ENCODE measurements at regions not wholly inside any gene's neighbourhood (a gene's known extent, or its start where the extent isn't known, plus 50 kb on each side); places are given as distances from the start of the nearest gene placed in this dataset.
"Not testable (repeated sequence)": the region's sequence is repeated elsewhere in the genome, so short reads cannot be mapped to it uniquely, and the experiment has no call there.

DNA sequence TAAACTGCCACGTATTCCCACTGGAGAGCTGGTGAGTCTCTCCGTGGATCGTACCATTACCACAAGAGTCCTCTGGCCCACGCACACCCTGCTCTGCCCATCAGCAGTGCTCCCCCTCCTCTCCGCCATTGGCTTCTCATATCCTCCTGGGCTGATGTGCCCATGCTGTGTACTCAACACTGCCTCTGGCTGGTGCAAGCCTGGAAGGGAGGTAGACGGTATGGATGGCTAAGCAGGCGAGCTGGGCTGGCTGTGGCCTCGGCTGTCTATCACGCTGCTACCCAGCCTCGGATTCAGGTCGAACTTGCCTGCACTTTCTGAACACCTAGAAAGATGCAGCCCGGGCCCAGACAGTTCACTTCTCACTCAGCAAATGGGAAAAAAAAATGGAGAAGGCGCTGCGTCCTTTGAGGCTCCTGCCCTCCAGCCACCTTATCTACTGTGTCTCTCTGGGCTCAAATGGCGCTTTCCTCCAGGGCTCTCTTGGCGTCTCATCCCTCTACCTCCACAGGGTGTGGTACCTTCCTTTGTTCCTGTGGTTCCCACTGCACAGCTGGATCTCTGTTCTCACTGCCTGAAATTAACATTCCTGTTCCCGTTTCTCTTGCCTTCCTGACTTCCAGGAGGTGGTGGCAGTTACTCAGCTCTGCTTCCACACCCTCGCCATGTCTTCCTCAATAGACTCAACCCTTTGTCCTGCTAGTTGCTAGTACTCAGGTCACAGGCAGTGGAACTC is 262.3 kb upstream of the PLGLB1 start:
- H3K27me3 ChIP-seq; H3K27ac ChIP-seq (replicated peaks in 1 of 4); H3K4me3 ChIP-seq; DNase-seq (ENCODE audit: extremely low spot score); H3K9me3 ChIP-seq; H3K4me1 ChIP-seq; intact Hi-C loops (cut with DNase I); H3K36me3 ChIP-seq: not testable (repeated sequence)
- WGBS = 87% methylated on average over 16 of the region's 18 CpGs

DNA sequence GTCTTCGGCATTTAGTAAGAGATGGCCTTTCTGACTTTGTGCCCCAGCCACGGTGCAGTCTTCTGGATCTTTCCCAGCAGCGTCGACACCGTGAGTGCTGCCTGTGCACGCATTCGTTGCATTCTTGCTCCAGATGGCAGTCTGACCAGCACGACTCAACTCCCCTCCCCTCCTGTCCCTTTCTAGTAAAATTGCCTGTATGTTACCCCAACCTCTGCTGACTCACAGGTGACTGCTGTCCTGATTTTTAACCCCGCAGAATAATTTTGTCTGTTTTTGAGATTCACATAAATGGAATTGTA is 262.8 kb upstream of the PLGLB1 start:
- H3K36me3 ChIP-seq; intact Hi-C loops (cut with DNase I): not testable (repeated sequence)
- no CpG with 5 or more reads among the region's 9 CpGs for WGBS

GRCh38 chr2:87285139-87285538 is 263.5 kb upstream of the PLGLB1 start:
- H3K4me3 ChIP-seq; intact Hi-C loops (cut with DNase I): not testable (repeated sequence)

More for the DNA sequence above, 262.8 kb upstream of the PLGLB1 start:
- H3K27ac ChIP-seq (replicated peaks in 1 of 4); H3K4me1 ChIP-seq; H3K9me3 ChIP-seq; DNase-seq (ENCODE audit: extremely low spot score); H3K27me3 ChIP-seq; H3K4me3 ChIP-seq: not testable (repeated sequence)

GRCh38 chr2:87290566-87291307 is 269.1 kb upstream of the PLGLB1 start:
- H3K4me3 ChIP-seq; H3K27me3 ChIP-seq; H3K4me1 ChIP-seq; H3K36me3 ChIP-seq; H3K9me3 ChIP-seq; intact Hi-C loops (cut with DNase I); H3K27ac ChIP-seq (replicated peaks in 1 of 4); DNase-seq (ENCODE audit: extremely low spot score): not testable (repeated sequence)
- 56% methylated on average over 4 of the region's 7 CpGs for WGBS

More at GRCh38 chr2:87285139-87285538, 263.5 kb upstream of the PLGLB1 start:
- H3K36me3 ChIP-seq; H3K27ac ChIP-seq (replicated peaks in 1 of 4); H3K9me3 ChIP-seq; H3K27me3 ChIP-seq; DNase-seq (ENCODE audit: extremely low spot score); H3K4me1 ChIP-seq: not testable (repeated sequence)
- WGBS = 79% methylated on average over 4 of the region's 4 CpGs

DNA sequence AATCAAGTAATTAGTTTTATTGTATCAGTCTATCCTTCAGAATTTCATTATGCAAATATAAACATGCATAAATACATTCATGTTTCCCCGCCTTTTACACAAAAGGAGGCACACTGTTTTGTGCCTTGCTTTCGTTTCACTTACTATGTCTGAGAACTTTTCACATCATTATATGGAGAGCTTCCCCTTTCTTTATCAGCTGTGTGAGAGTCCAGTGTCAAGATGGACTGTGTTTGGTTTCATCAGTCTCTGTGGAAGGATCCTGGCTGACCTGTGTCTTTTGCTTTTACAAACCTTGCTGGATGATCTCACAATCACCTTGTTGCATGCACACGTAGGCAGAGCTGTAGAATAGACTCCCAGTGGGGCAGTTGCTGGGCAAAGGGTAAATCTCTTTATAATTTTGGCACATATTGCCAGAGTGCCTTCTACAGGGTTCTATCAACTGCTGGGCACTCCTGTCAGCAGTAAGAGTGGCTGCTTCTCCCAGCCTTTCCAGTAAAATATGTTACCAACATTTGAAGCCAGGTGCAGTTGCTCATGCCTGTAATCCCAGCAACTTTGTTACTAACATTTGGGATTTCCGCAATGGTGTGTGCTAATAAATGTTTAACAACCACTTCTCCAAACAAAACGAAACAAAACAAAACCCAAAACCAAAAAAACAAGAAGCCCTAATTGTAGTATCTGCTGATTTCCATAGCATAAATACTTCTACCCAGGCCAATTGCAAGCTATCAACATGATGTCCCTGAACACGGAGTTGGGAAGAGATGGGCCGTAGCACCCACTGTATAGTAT is 270.0 kb upstream of the PLGLB1 start:
- H3K27me3 ChIP-seq; H3K4me3 ChIP-seq; H3K9me3 ChIP-seq; DNase-seq (ENCODE audit: extremely low spot score); intact Hi-C loops (cut with DNase I); H3K27ac ChIP-seq (replicated peaks in 1 of 4); H3K4me1 ChIP-seq; H3K36me3 ChIP-seq: not testable (repeated sequence)
- WGBS = 79% methylated on average over 6 of the region's 7 CpGs

DNA sequence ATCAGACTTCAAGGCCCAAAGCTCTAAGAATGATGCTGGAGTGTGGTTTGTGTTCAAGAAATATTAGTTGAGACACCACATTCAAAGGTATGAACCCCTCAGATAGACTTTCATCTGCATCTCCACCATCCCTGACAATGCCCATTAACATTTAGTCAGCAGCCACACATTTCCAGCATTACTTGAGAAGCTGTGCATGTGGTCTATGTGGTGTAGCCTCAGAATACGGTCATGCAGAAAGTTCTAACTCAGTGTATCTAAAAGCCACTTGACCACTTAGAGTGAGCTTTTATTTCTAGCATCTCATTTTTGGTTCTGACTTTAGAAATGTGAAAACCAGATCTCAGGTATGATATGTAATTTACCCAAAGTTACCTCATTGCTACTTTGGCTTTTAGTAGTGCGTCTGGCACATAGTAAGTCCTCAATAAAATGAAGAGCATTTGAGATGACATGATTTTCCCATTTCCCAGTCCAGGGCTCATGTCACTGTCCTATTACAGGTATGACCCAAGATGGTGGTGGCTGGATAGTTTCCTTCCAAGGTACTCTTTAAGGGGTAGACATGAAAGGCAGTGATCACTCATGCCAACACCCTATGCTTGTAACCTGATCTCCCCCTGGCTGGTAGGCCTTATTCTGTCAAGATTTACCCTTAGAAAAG is 272.4 kb upstream of the PLGLB1 start:
- WGBS = 90% methylated on average over 2 of the region's 2 CpGs
- H3K27ac ChIP-seq (replicated peaks in 1 of 4); H3K27me3 ChIP-seq; H3K9me3 ChIP-seq; H3K4me3 ChIP-seq; H3K36me3 ChIP-seq; intact Hi-C loops (cut with DNase I); DNase-seq (ENCODE audit: extremely low spot score); H3K4me1 ChIP-seq: not testable (repeated sequence)

- not testable (repeated sequence) for DNase-seq (ENCODE audit: extremely low spot score)
- 83% methylated on average over 1 of the region's 6 CpGs for WGBS
Measured at GRCh38 chr2:87295135-87295534, 273.5 kb upstream of the PLGLB1 start.

DNA sequence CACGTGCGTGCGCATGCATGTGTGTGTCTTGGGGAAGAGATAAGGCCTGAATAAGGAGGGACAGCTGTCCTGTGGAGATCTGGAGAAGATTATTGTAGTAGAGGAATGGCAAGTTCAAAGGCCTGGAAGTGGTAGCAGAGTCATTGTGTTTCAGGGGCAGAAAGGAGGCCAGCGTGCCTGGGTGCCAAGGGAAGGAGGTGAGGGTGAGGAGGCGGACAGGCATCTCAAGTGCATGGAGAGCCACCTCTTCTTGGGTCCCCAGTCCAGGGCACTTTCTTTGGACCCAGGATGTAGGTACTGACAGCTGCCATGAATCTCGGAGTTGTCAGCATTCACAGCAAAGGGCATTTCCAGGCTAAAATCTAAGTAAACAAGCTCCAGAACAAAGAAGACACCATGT is 279.7 kb upstream of the PLGLB1 start:
- 90% methylated on average over 6 of the region's 6 CpGs for WGBS
- DNase-seq (ENCODE audit: extremely low spot score); H3K4me3 ChIP-seq; H3K27ac ChIP-seq (replicated peaks in 1 of 4); H3K9me3 ChIP-seq; H3K4me1 ChIP-seq; intact Hi-C loops (cut with DNase I); H3K27me3 ChIP-seq; H3K36me3 ChIP-seq: not testable (repeated sequence)

More at GRCh38 chr2:87295135-87295534, 273.5 kb upstream of the PLGLB1 start:
- intact Hi-C loops (cut with DNase I); H3K36me3 ChIP-seq; H3K4me1 ChIP-seq; H3K27ac ChIP-seq (replicated peaks in 1 of 4); H3K27me3 ChIP-seq; H3K9me3 ChIP-seq; H3K4me3 ChIP-seq: not testable (repeated sequence)

DNA sequence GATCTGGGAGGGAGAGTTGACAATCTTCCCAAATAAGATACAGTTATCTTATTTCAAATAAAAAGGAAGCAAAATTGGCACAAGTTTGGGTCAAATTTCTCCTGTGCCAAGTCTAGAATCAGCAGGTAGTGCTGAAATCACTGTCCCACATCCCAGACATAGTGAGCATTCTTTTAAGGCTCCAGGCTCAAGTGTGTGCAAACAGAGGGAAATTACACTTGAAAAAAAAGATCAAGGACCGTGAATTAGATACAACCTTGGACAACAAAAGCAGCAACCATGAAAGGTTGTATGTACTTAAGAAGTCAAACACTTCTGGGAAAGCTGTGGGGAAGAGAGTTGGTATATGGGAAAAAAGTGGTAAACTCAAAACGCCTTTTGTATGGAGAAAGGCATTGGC is 280.2 kb upstream of the PLGLB1 start:
- H3K4me3 ChIP-seq; H3K9me3 ChIP-seq; H3K27me3 ChIP-seq; DNase-seq (ENCODE audit: extremely low spot score); H3K4me1 ChIP-seq; H3K27ac ChIP-seq (replicated peaks in 1 of 4); H3K36me3 ChIP-seq; intact Hi-C loops (cut with DNase I): not testable (repeated sequence)
- WGBS = 53% methylated on average over 1 of the region's 2 CpGs

- H3K4me3 ChIP-seq; H3K4me1 ChIP-seq; H3K27me3 ChIP-seq; intact Hi-C loops (cut with DNase I); H3K27ac ChIP-seq (replicated peaks in 1 of 4); DNase-seq (ENCODE audit: extremely low spot score); H3K9me3 ChIP-seq; H3K36me3 ChIP-seq: not testable (repeated sequence)
- WGBS = no CpG with 5 or more reads among the region's 7 CpGs
Measured at GRCh38 chr2:87308621-87309020, 287.0 kb upstream of the PLGLB1 start.

DNA sequence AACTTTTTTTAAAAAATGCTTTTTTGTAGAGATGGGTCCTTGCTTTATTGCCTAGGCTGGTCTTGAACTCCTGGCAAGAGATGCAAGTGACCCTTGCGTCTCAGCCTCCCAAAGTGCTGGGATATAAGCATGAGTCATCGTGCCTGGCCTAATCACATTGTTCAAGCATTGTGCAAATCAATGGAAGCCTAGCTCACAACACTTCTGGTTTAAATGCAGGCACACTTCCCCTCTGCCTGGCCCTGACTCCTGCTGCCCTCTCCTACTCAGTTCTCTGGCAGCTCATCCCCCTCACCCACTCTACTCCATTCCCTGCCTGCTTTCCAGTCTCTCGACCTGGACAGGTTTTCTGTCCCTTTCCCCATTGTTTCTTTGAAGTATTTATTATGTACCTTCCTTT is 288.1 kb upstream of the PLGLB1 start:
- H3K36me3 ChIP-seq; intact Hi-C loops (cut with DNase I); H3K27ac ChIP-seq (replicated peaks in 1 of 4); H3K4me3 ChIP-seq; H3K9me3 ChIP-seq; H3K4me1 ChIP-seq; DNase-seq (ENCODE audit: extremely low spot score); H3K27me3 ChIP-seq: not testable (repeated sequence)
- 15% methylated on average over 1 of the region's 3 CpGs for WGBS

DNA sequence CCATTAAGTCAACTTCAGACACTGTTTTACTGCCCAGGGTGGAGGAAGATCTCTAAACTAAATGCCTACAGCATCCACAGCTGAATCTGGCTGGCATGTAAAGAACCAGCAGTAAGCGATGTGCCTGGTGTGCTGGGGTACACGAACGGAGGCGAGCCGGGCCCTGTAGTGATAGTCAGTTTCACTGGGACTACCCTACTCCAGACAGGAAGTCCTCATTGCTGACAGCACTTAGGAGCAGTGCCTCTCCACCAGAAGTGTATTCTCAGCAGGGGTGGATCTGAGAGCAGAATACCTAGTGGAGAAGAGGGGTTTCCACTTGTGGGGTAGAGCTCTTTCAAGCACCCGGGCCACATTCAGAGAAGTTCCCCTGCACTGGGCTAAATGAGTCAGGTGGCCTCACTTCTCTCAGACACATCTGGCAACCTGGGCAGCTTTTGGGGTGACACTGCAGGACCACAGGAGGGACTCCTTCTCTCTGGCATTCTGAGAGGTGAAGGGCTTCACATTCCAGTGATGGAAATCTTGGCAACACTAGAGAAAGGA is 290.3 kb upstream of the PLGLB1 start:
- no CpG with 5 or more reads among the region's 6 CpGs for WGBS

More for the DNA sequence above, 290.3 kb upstream of the PLGLB1 start:
- DNase-seq (ENCODE audit: extremely low spot score); H3K4me1 ChIP-seq; H3K27me3 ChIP-seq; H3K27ac ChIP-seq (replicated peaks in 1 of 4); H3K9me3 ChIP-seq; intact Hi-C loops (cut with DNase I); H3K4me3 ChIP-seq; H3K36me3 ChIP-seq: not testable (repeated sequence)

Data from esophagus muscularis mucosa (tissue), 4 donors.